GM12892 (cell line): ENCODE measurements at regions not wholly inside any gene's neighbourhood (a gene's known extent, or its start where the extent isn't known, plus 50 kb on each side); places are given as distances from the start of the nearest gene placed in this dataset.
"Not testable (repeated sequence)": the region's sequence is repeated elsewhere in the genome, so short reads cannot be mapped to it uniquely, and the experiment has no call there.

ENCODE experiments used
- DNase-seq: peaks from one replicate; pipeline ENCODE4 v3.0.0; 2011; ENCODE audit not compliant: insufficient read length
- FAIRE-seq: peaks from 2 replicates; lab custom pipeline; 2011; peaks lifted over from hg19 to GRCh38; lab: Jason Lieb, UNC
- POLR2A ChIP-seq: IDR thresholded peaks from 2 replicates; pipeline ENCODE4 v1.6.1; 2011; ENCODE audit warnings: low read depth, low read length, control low read depth
- POLR2AphosphoS5 ChIP-seq: IDR thresholded peaks from 2 replicates; pipeline ENCODE4 v1.6.1; 2011; ENCODE audit warnings: low read depth, low read length, control low read depth
- TAF1 ChIP-seq: IDR thresholded peaks from 2 replicates; pipeline ENCODE4 v1.6.1; 2011; ENCODE audit warnings: low read depth, mild to moderate bottlenecking, control low read depth, low read length, borderline replicate concordance

- DNase-seq (no peak), FAIRE-seq (no peak)
- no peak for TF ChIP-seq POLR2AphosphoS5
These were observed 214.6 kb upstream of the POU5F2 start for GRCh38 chr5:93956006-93956405.

- TF ChIP-seq POLR2AphosphoS5 = no peak
- no peak for TF ChIP-seq POLR2A
- no peak for TF ChIP-seq TAF1
These were observed 213.1 kb upstream of the POU5F2 start for GRCh38 chr5:93954421-93955069.

GRCh38 chr5:93953442-93953841 is 212.0 kb upstream of the POU5F2 start:
- FAIRE-seq = no peak
- TF ChIP-seq POLR2A (no peak), TAF1 (no peak), POLR2AphosphoS5 (no peak)
- no peak for DNase-seq

More at GRCh38 chr5:93954421-93955069, 213.1 kb upstream of the POU5F2 start:
- no peak for FAIRE-seq
- DNase-seq = no peak

GRCh38 chr5:93941897-93942296 is 200.5 kb upstream of the POU5F2 start:
- DNase-seq (no peak), FAIRE-seq (no peak)
- TF ChIP-seq POLR2AphosphoS5 = no peak
- no peak for TF ChIP-seq POLR2A
- TF ChIP-seq TAF1 = no peak

GRCh38 chr5:93933269-93933668 is 191.9 kb upstream of the POU5F2 start:
- not testable (repeated sequence) for DNase-seq, FAIRE-seq

GRCh38 chr5:93930098-93930497 is 188.7 kb upstream of the POU5F2 start:
- DNase-seq (no peak), FAIRE-seq (no peak)
- no peak for TF ChIP-seq POLR2AphosphoS5
- TF ChIP-seq POLR2A = no peak
- no peak for TF ChIP-seq TAF1

- no peak for TF ChIP-seq POLR2A
- no peak for TF ChIP-seq TAF1
- no peak for TF ChIP-seq POLR2AphosphoS5
- no peak for FAIRE-seq
- DNase-seq = no peak
These were observed 187.7 kb upstream of the POU5F2 start for GRCh38 chr5:93929131-93929530.

GRCh38 chr5:93926831-93927620 is 185.6 kb upstream of the POU5F2 start:
- FAIRE-seq = no peak
- TF ChIP-seq POLR2A (no peak), TAF1 (no peak), POLR2AphosphoS5 (no peak)
- DNase-seq = no peak

GRCh38 chr5:93925321-93925720 is 183.9 kb upstream of the POU5F2 start:
- TF ChIP-seq TAF1 = no peak
- no peak for TF ChIP-seq POLR2AphosphoS5
- TF ChIP-seq POLR2A = no peak
- FAIRE-seq (no peak), DNase-seq (no peak)

GRCh38 chr5:93924628-93925027 is 183.2 kb upstream of the POU5F2 start:
- TF ChIP-seq POLR2AphosphoS5 (no peak), POLR2A (no peak), TAF1 (no peak)
- no peak for DNase-seq
- FAIRE-seq = no peak

- TF ChIP-seq POLR2AphosphoS5 (no peak), POLR2A (no peak), TAF1 (no peak)
- DNase-seq (no peak), FAIRE-seq (no peak)
These were observed 181.2 kb upstream of the POU5F2 start for GRCh38 chr5:93922551-93922950.

- FAIRE-seq = no peak
- no peak for TF ChIP-seq POLR2AphosphoS5
- no peak for TF ChIP-seq POLR2A
- TF ChIP-seq TAF1 = no peak
These were observed 179.6 kb upstream of the POU5F2 start for GRCh38 chr5:93921001-93921400.

GRCh38 chr5:93916872-93917271 is 175.5 kb upstream of the POU5F2 start:
- no peak for FAIRE-seq
- TF ChIP-seq POLR2AphosphoS5 (no peak), POLR2A (no peak), TAF1 (no peak)
- no peak for DNase-seq

More at GRCh38 chr5:93921001-93921400, 179.6 kb upstream of the POU5F2 start:
- no peak for DNase-seq
